Adrenal gland (tissue), 5 donors: ENCODE measurements at regions not wholly inside any gene's neighbourhood (a gene's known extent, or its start where the extent isn't known, plus 50 kb on each side); places are given as distances from the start of the nearest gene placed in this dataset.

Experiments used
- POLR2A ChIP-seq, 2 donors: fragments of 450-650 bp; IDR thresholded peaks; one replicate each; pipeline ENCODE4 v1.6.1; 2017; ENCODE audit warnings: antibody characterized with exemption in 2 of 2, mild to moderate bottlenecking in 2 of 2, moderate library complexity in 1 of 2
- TF ChIP-seq, protein P1 (sequence below), 6 experiments: fragments of 450-650 bp in 4 of 6; fragments of 200-600 bp in 2 of 6; sonication (generic) in 1 of 6; IDR thresholded peaks; 1 replicate in 5 of 6; 2 replicates in 1 of 6; pipeline versions ENCODE4 v1.5.1 to v1.8.0; 2016 to 2021; ENCODE audit warnings: antibody characterized with exemption in 6 of 6, mild to moderate bottlenecking in 2 of 6, moderate library complexity in 1 of 6
- donor health status: DM: no; HTN: no; CAD: no.

GRCh38 chrX:11996810-11997209, 141.5 kb upstream of the FRMPD4 start:
- no peak for TF ChIP-seq POLR2A (IDR thresholded peaks at IDR 0.05)
- TF ChIP-seq, protein P1, sequence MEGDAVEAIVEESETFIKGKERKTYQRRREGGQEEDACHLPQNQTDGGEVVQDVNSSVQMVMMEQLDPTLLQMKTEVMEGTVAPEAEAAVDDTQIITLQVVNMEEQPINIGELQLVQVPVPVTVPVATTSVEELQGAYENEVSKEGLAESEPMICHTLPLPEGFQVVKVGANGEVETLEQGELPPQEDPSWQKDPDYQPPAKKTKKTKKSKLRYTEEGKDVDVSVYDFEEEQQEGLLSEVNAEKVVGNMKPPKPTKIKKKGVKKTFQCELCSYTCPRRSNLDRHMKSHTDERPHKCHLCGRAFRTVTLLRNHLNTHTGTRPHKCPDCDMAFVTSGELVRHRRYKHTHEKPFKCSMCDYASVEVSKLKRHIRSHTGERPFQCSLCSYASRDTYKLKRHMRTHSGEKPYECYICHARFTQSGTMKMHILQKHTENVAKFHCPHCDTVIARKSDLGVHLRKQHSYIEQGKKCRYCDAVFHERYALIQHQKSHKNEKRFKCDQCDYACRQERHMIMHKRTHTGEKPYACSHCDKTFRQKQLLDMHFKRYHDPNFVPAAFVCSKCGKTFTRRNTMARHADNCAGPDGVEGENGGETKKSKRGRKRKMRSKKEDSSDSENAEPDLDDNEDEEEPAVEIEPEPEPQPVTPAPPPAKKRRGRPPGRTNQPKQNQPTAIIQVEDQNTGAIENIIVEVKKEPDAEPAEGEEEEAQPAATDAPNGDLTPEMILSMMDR (IDR thresholded peaks at IDR 0.05), result no peak
